DOHH2 (cell line): ENCODE measurements at regions not wholly inside any gene's neighbourhood (a gene's known extent, or its start where the extent isn't known, plus 50 kb on each side); places are given as distances from the start of the nearest gene placed in this dataset.

Experiments used
- CTCF ChIP-seq: fragments of 200-600 bp; sonication (generic); IDR thresholded peaks from one replicate; pipeline ENCODE4 v1.5.1; 2014; ENCODE audit warnings: antibody characterized with exemption, mild to moderate bottlenecking, low read depth, low read length; ENCODE audit not compliant: poor library complexity, severe bottlenecking
- EZH2phosphoT487 ChIP-seq: fragments of 200-600 bp; sonication (generic); IDR thresholded peaks from 2 replicates; pipeline ENCODE4 v1.6.1; 2017; ENCODE audit warnings: borderline replicate concordance, mild to moderate bottlenecking, antibody characterized with exemption, low read length, moderate library complexity, mixed read lengths

- TF ChIP-seq CTCF = no peak
- TF ChIP-seq EZH2phosphoT487 = no peak
Measured at GRCh38 chr4:100071506-100071905, 118.8 kb downstream of the DDIT4L start.
